H1 (cell line): ENCODE measurements at regions not wholly inside any gene's neighbourhood (a gene's known extent, or its start where the extent isn't known, plus 50 kb on each side); places are given as distances from the start of the nearest gene placed in this dataset.

Experiments used
- CTCF ChIA-PET: fragments of 300-600 bp; sonication (Branson Sonifier 250); formaldehyde crosslinking; loops from one replicate; lab custom pipeline; 2021; ENCODE audit not compliant: partially characterized antibody; lab: Charles Lee
- POLR2A ChIA-PET: fragments of 300-600 bp; sonication (Branson Sonifier 250); formaldehyde crosslinking; loops from one replicate; lab custom pipeline; 2021; ENCODE audit warnings: inconsistent platforms; ENCODE audit not compliant: partially characterized antibody; lab: Charles Lee
- DNase-seq, 2 experiments: peaks; one replicate each; pipeline versions ENCODE4 v3.0.0 to v3.0.0-alpha.2; 2010 to 2022; ENCODE audit warnings: low spot score in 2 of 2, low read depth in 1 of 2, mixed read lengths in 1 of 2
- FAIRE-seq: peaks from 2 replicates; lab custom pipeline; 2011; peaks lifted over from hg19 to GRCh38; lab: Jason Lieb, UNC
- H2AFZ ChIP-seq: 2 replicates; pipeline ENCODE4 v1.8.1; 2012; ENCODE audit warnings: low read length, inconsistent platforms
- H2AK5ac ChIP-seq: 2 replicates; pipeline ENCODE4 v1.6.1; 2013; ENCODE audit warnings: low read depth, low read length
- H2BK120ac ChIP-seq: replicated peaks from 2 replicates; pipeline ENCODE3; 2013; ENCODE audit warnings: low read depth, low read length, inconsistent platforms
- H2BK12ac ChIP-seq: 2 replicates; pipeline ENCODE4 v1.6.1; 2013; ENCODE audit warnings: low read depth, low read length
- H2BK15ac ChIP-seq: 2 replicates; pipeline ENCODE4 v1.6.1; 2013; ENCODE audit warnings: low read length
- H2BK20ac ChIP-seq: 2 replicates; pipeline ENCODE4 v1.6.1; 2013; ENCODE audit warnings: low read length
- H2BK5ac ChIP-seq: 2 replicates; pipeline ENCODE4 v1.6.1; 2013; ENCODE audit warnings: low read depth, low read length
- H3K14ac ChIP-seq: 2 replicates; pipeline ENCODE4 v1.6.1; 2013; ENCODE audit warnings: inconsistent platforms; ENCODE audit not compliant: insufficient read length
- H3K18ac ChIP-seq: 2 replicates; pipeline ENCODE4 v1.6.1; 2013; ENCODE audit warnings: low read length; ENCODE audit errors: extremely low read depth
- H3K23ac ChIP-seq: 2 replicates; pipeline ENCODE4 v1.6.1; 2013; ENCODE audit warnings: inconsistent platforms; ENCODE audit not compliant: insufficient read length
- H3K23me2 ChIP-seq: 2 replicates; pipeline ENCODE4 v1.6.1; 2013; ENCODE audit warnings: low read depth, low read length
- H3K27ac ChIP-seq: 2 replicates; pipeline ENCODE4 v1.6.1; 2011; ENCODE audit warnings: low read depth, low read length, inconsistent platforms
- H3K27me3 ChIP-seq, 4 experiments: replicated peaks in 1 of 4; 1 replicate in 1 of 4; 2 replicates in 3 of 4; pipeline versions ENCODE4 v1.6.1 to v1.8.1; 2011 to 2013; ENCODE audit warnings: low read length in 3 of 4, mild to moderate bottlenecking in 3 of 4, inconsistent platforms in 2 of 4, mixed read lengths in 2 of 4, moderate library complexity in 1 of 4; ENCODE audit not compliant: control insufficient read depth in 3 of 4, insufficient read depth in 3 of 4; ENCODE audit errors: extremely low read depth in 1 of 4
- H3K36me3 ChIP-seq, 4 experiments: 2 replicates each; pipeline versions ENCODE4 v1.6.1 to v1.8.1; 2011 to 2013; ENCODE audit warnings: mild to moderate bottlenecking in 4 of 4, low read length in 3 of 4, moderate library complexity in 2 of 4, control low read depth in 1 of 4, inconsistent platforms in 1 of 4; ENCODE audit not compliant: insufficient read depth in 4 of 4, control insufficient read depth in 2 of 4
- H3K4ac ChIP-seq: replicated peaks from 2 replicates; pipeline ENCODE3; 2013; ENCODE audit warnings: low read length, low read depth, mixed read lengths, inconsistent platforms; ENCODE audit not compliant: insufficient read length
- H3K4me1 ChIP-seq, 4 experiments: replicated peaks in 1 of 4; 1 replicate in 1 of 4; 2 replicates in 3 of 4; pipeline versions ENCODE4 v1.6.1 to v1.8.1; 2011 to 2013; ENCODE audit warnings: low read length in 3 of 4, inconsistent platforms in 2 of 4, mixed read lengths in 1 of 4; ENCODE audit not compliant: insufficient read depth in 4 of 4, control insufficient read depth in 3 of 4
- H3K4me2 ChIP-seq, 2 experiments: 2 replicates each; pipeline versions ENCODE4 v1.6.1 to v1.8.1; 2011 to 2013; ENCODE audit warnings: low read depth in 2 of 2, low read length in 2 of 2, control low read depth in 1 of 2, inconsistent platforms in 1 of 2, mild to moderate bottlenecking in 1 of 2; ENCODE audit not compliant: insufficient read depth in 1 of 2
- H3K4me3 ChIP-seq, 4 experiments: fragments of 200-600, 300-600 bp in 1 of 4; sonication (generic), shearing (Covaris generic), sonication (Bioruptor Twin) in 1 of 4; 2 replicates each; pipeline versions ENCODE4 v1.5.1 to v1.8.1; 2011 to 2016; ENCODE audit warnings: low read length in 4 of 4, low read depth in 3 of 4, control low read depth in 2 of 4, inconsistent platforms in 2 of 4, mild to moderate bottlenecking in 2 of 4, mixed read lengths in 1 of 4, moderate library complexity in 1 of 4; ENCODE audit not compliant: insufficient read depth in 2 of 4; ENCODE audit errors: extremely low read depth in 1 of 4
- H3K56ac ChIP-seq: replicated peaks from 2 replicates; pipeline ENCODE3; 2013; ENCODE audit warnings: low read depth, mild to moderate bottlenecking, mixed read lengths, low read length, inconsistent platforms; ENCODE audit not compliant: insufficient read length
- H3K79me1 ChIP-seq: 2 replicates; pipeline ENCODE4 v1.6.1; 2013; ENCODE audit warnings: low read depth, low read length, control low read depth
- H3K79me2 ChIP-seq, 2 experiments: 2 replicates each; pipeline versions ENCODE4 v1.6.1 to v1.8.1; 2012 to 2013; ENCODE audit warnings: low read length in 2 of 2, mild to moderate bottlenecking in 2 of 2, inconsistent platforms in 1 of 2; ENCODE audit not compliant: insufficient read depth in 2 of 2, control insufficient read depth in 1 of 2
- H3K9ac ChIP-seq, 4 experiments: replicated peaks in 1 of 4; 1 replicate in 1 of 4; 2 replicates in 3 of 4; pipeline versions ENCODE4 v1.6.1 to v1.8.1; 2011 to 2013; ENCODE audit warnings: low read depth in 3 of 4, low read length in 3 of 4, control low read depth in 2 of 4, mild to moderate bottlenecking in 2 of 4, moderate library complexity in 2 of 4, inconsistent platforms in 1 of 4; ENCODE audit errors: extremely low read depth in 1 of 4
- H3K9me3 ChIP-seq, 2 experiments: 2 replicates each; pipeline versions ENCODE4 v1.6.1 to v1.8.1; 2012 to 2013; ENCODE audit warnings: mild to moderate bottlenecking in 2 of 2, moderate library complexity in 2 of 2, control low read depth in 1 of 2, inconsistent platforms in 1 of 2, low read depth in 1 of 2, low read length in 1 of 2, mixed read lengths in 1 of 2; ENCODE audit not compliant: insufficient read depth in 2 of 2
- H4K20me1 ChIP-seq, 2 experiments: replicated peaks in 1 of 2; 2 replicates each; pipeline versions ENCODE3 to v1.8.1; 2011 to 2013; ENCODE audit warnings: inconsistent platforms in 2 of 2, low read length in 2 of 2, mild to moderate bottlenecking in 1 of 2; ENCODE audit not compliant: insufficient read depth in 2 of 2, control insufficient read depth in 1 of 2
- H4K5ac ChIP-seq: 2 replicates; pipeline ENCODE4 v1.6.1; 2013; ENCODE audit warnings: low read length, low read depth, mixed read lengths, inconsistent platforms; ENCODE audit not compliant: insufficient read length
- H4K8ac ChIP-seq: 2 replicates; pipeline ENCODE4 v1.8.0; 2013; ENCODE audit warnings: mild to moderate bottlenecking, moderate library complexity, low read length, inconsistent platforms; ENCODE audit not compliant: insufficient read depth; ENCODE audit errors: extremely low read depth
- H4K91ac ChIP-seq: replicated peaks from 2 replicates; pipeline ENCODE3; 2013; ENCODE audit warnings: low read length, mixed read lengths, inconsistent platforms; ENCODE audit not compliant: insufficient read length
- SP4 ChIP-seq: IDR thresholded peaks from 2 replicates; pipeline ENCODE4 v1.6.1; 2012; ENCODE audit warnings: low read length, inconsistent platforms
- whole genome bisulfite sequencing, 2 experiments: shearing (Covaris generic) in 1 of 2; methylation state at CpG; one replicate each; pipeline versions ENCODE4 v1.1.6 to v1.1.7; 2013 to 2015; ENCODE audit warnings: low lambda C conversion rate in 2 of 2, mixed read lengths in 2 of 2, inconsistent platforms in 1 of 2, low coverage in 1 of 2, missing lambda C conversion rate in 1 of 2; ENCODE audit not compliant: insufficient replicate concordance in 2 of 2, insufficient coverage in 1 of 2, insufficient read length in 1 of 2; ENCODE audit errors: extremely low coverage in 1 of 2, missing lambda C conversion rate in 1 of 2; 5-methylcytosine and 5-hydroxymethylcytosine counted together

DNA sequence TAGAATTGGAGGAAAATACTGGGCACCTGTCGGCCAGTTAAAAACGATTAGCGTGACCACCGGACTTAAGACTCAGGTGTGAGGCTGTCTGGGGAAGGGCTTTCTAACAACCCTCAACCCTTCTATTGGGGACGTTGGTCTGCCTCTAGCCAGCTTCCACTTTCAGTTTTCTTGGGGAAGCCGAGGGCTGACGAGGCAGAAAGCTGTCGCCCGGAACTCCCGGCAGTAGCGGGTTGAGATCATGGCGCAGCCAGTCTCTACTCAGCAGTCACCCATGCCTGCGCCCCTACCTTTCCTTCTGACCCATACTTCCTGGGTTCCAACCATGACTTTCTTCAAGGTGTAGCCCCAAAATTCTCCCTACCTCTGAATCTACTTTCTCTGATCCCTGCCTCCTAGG, 1424.1 kb downstream of the SLITRK1 start:
- Histone ChIP-seq H3K14ac (no peak overlapping the region), H3K4me1 (no peaks in the 10 kb centered on the region), H4K91ac (no peak overlapping the region), H3K9me3 (no peaks in the 10 kb centered on the region), H2BK5ac (no peak overlapping the region), H3K23ac (no peak overlapping the region), H3K4me2 (no peak overlapping the region), H4K8ac (no peak overlapping the region), H2BK15ac (no peak overlapping the region), H3K18ac (no peak overlapping the region; the same call in 1 of the 2 replicates), H3K27me3 (no peaks in the 10 kb centered on the region), H3K4me3 (no peak overlapping the region), H3K9ac (no peak overlapping the region), H4K5ac (no peak overlapping the region), H3K36me3 (no peaks in the 10 kb centered on the region), H2BK120ac (no peak overlapping the region), H3K79me2 (no peaks in the 10 kb centered on the region), H2BK20ac (no peak overlapping the region), H3K27ac (no peak overlapping the region), H3K4ac (no peak overlapping the region), H2AFZ (no peak overlapping the region), H2BK12ac (no peak overlapping the region), H4K20me1 (no peaks in the 10 kb centered on the region), H3K56ac (no peak overlapping the region), H3K79me1 (no peaks in the 10 kb centered on the region), H3K23me2 (no peaks in the 10 kb centered on the region), H2AK5ac (no peak overlapping the region)
- FAIRE-seq (no peak), DNase-seq (no peak)
- WGBS, 2 experiments = 92% methylated on average over 13 of the region's 13 CpGs; no CpG with 5 or more reads in 1 of the 2 experiments
- ChIA-PET POLR2A (no interaction called here), CTCF (no interaction called here)
- no peak for TF ChIP-seq SP4
